GM23338 (cell line): ENCODE measurements at regions not wholly inside any gene's neighbourhood (a gene's known extent, or its start where the extent isn't known, plus 50 kb on each side); places are given as distances from the start of the nearest gene placed in this dataset.
A peak's percentile ranks its signal among the peaks of the same experiment; 100 is the strongest.

Source experiments
- ATAC-seq: fragments of 200-7000 bp; cut with Tn5 transposase; 3 replicates; pipeline ENCODE4 v1.9.1; 2020
- DNase-seq: peaks from one replicate; pipeline ENCODE4 v3.0.0-alpha.2; 2015; ENCODE audit warnings: low spot score
- H2AFZ ChIP-seq: fragments of 200-600 bp; sonication (generic); 2 replicates; pipeline ENCODE4 v1.8.0; 2016; ENCODE audit warnings: antibody characterized with exemption, mild to moderate bottlenecking, moderate library complexity
- H3F3A ChIP-seq: fragments of 200-600 bp; sonication (generic); replicated peaks from 2 replicates; pipeline ENCODE4 v1.8.0; 2017; ENCODE audit warnings: antibody characterized with exemption, mixed run types, low read depth
- H3K27ac ChIP-seq: fragments of 200-600 bp; sonication (generic); 2 replicates; pipeline ENCODE4 v1.6.1; 2016; ENCODE audit warnings: low read depth
- H3K27me3 ChIP-seq: fragments of 200-600 bp; sonication (generic); 2 replicates; pipeline ENCODE4 v1.8.0; 2016; ENCODE audit warnings: mild to moderate bottlenecking, mixed run types, moderate library complexity; ENCODE audit not compliant: insufficient read depth
- H3K36me3 ChIP-seq: fragments of 200-600 bp; sonication (generic); 2 replicates; pipeline ENCODE4 v1.8.0; 2016; ENCODE audit warnings: mild to moderate bottlenecking; ENCODE audit not compliant: insufficient read depth
- H3K4me1 ChIP-seq: fragments of 200-600 bp; sonication (generic); 2 replicates; pipeline ENCODE4 v1.8.0; 2016; ENCODE audit warnings: mild to moderate bottlenecking, moderate library complexity; ENCODE audit not compliant: insufficient read depth
- H3K4me2 ChIP-seq: fragments of 200-600 bp; sonication (generic); 2 replicates; pipeline ENCODE4 v1.7.1; 2017; ENCODE audit warnings: mixed run types
- H3K4me3 ChIP-seq: fragments of 200-600 bp; sonication (generic); 2 replicates; pipeline ENCODE4 v1.6.1; 2016; ENCODE audit warnings: mixed run types
- H3K79me2 ChIP-seq: fragments of 200-600 bp; sonication (generic); replicated peaks from 2 replicates; pipeline ENCODE4 v1.8.0; 2017; ENCODE audit warnings: mild to moderate bottlenecking; ENCODE audit not compliant: insufficient read depth
- H3K9me2 ChIP-seq: fragments of 200-600 bp; sonication (generic); 2 replicates; pipeline ENCODE4 v1.8.0; 2017; ENCODE audit not compliant: insufficient read depth
- H4K20me1 ChIP-seq: fragments of 200-600 bp; sonication (generic); replicated peaks from 2 replicates; pipeline ENCODE4 v1.8.0; 2017; ENCODE audit warnings: mild to moderate bottlenecking; ENCODE audit not compliant: insufficient read depth
- H3K27ac Mint-ChIP-seq: 2 replicates; pipeline ENCODE4 v1.8.0; 2020; ENCODE audit warnings: inconsistent platforms, mild to moderate bottlenecking, moderate library complexity, mixed read lengths
- H3K27me3 Mint-ChIP-seq: 3 replicates; pipeline ENCODE4 v1.8.0; 2022; ENCODE audit warnings: low read depth, mild to moderate bottlenecking, moderate library complexity, mixed read lengths, inconsistent platforms; ENCODE audit not compliant: insufficient read depth, poor library complexity
- H3K36me3 Mint-ChIP-seq: 3 replicates; pipeline ENCODE4 v1.8.0; 2021; ENCODE audit warnings: low read depth, mild to moderate bottlenecking, inconsistent platforms, moderate library complexity, mixed read lengths
- H3K4me1 Mint-ChIP-seq: 3 replicates; pipeline ENCODE4 v1.8.0; 2020; ENCODE audit warnings: mild to moderate bottlenecking, inconsistent platforms, mixed read lengths
- H3K4me3 Mint-ChIP-seq: 3 replicates; pipeline ENCODE4 v1.8.0; 2021; ENCODE audit warnings: moderate library complexity, mild to moderate bottlenecking, inconsistent platforms, mixed read lengths
- H3K9me3 Mint-ChIP-seq: 3 replicates; pipeline ENCODE4 v1.8.0; 2020; ENCODE audit warnings: moderate library complexity, mild to moderate bottlenecking, inconsistent platforms, mixed read lengths
- EZH2 ChIP-seq: fragments of 200-600 bp; sonication (generic); IDR thresholded peaks from one replicate; pipeline ENCODE4 v1.8.0; 2017; ENCODE audit warnings: antibody characterized with exemption, mild to moderate bottlenecking, low read depth; ENCODE audit not compliant: unreplicated experiment
- NANOG ChIP-seq: IDR thresholded peaks from 2 replicates; pipeline ENCODE4 v1.6.1; 2016; ENCODE audit warnings: antibody characterized with exemption, borderline replicate concordance
- REST ChIP-seq: IDR thresholded peaks from one replicate; pipeline ENCODE4 v1.6.1; 2018; ENCODE audit warnings: antibody characterized with exemption; ENCODE audit not compliant: unreplicated experiment
- STAT1 ChIP-seq: IDR thresholded peaks from one replicate; pipeline ENCODE4 v1.6.1; 2016; ENCODE audit warnings: antibody characterized with exemption; ENCODE audit not compliant: unreplicated experiment
- ZNF462 ChIP-seq: fragments of 250-450 bp; sonication (Bioruptor Pico); IDR thresholded peaks from 2 replicates; pipeline ENCODE4 v1.5.0; 2020; ENCODE audit warnings: mild to moderate bottlenecking, moderate library complexity

GRCh38 chr16:76883076-76883475 is 307.9 kb upstream of the MON1B start (continued):
- TF ChIP-seq ZNF462 (CRISPR knock-in tag) (no peak), EZH2 (no peak), REST (no peak), NANOG (no peak)

GRCh38 chr16:76885776-76886537 is 305.0 kb upstream of the MON1B start:
- no peaks in the 10 kb centered on the region for H4K20me1 ChIP-seq
- no peaks in the 10 kb centered on the region for H3K9me2 ChIP-seq
- Mint-ChIP-seq H3K27me3 (peaks cover 2% of the 10 kb centered on the region), H3K4me1 (peaks cover 9% of the 10 kb centered on the region; the same call in 2 of the 3 replicates), H3K4me3 (no peak overlapping the region), H3K9me3 (peaks cover 44% of the 10 kb centered on the region), H3K27ac (0 out of 2 replicates have a peak overlapping the region, but pooled peaks have one; percentile 12), H3K36me3 (no peaks in the 10 kb centered on the region)
- H3K79me2 ChIP-seq: no peaks in the 10 kb centered on the region
- no peaks in the 10 kb centered on the region for H3F3A ChIP-seq
- no peak overlapping the region for H3K27ac ChIP-seq
- H3K27me3 ChIP-seq: no peaks in the 10 kb centered on the region
- 0 out of 2 replicates have a peak, but pooled peaks have one; percentile 28 for TF ChIP-seq NANOG
- TF ChIP-seq STAT1: no peak
- H3K4me3 ChIP-seq: no peak overlapping the region
- H2AFZ ChIP-seq: no peak overlapping the region
- no peaks in the 10 kb centered on the region for H3K36me3 ChIP-seq
- DNase-seq (no peak), ATAC-seq (peak; percentile 37)
- peaks cover 19% of the 10 kb centered on the region for H3K4me1 ChIP-seq
- H3K4me2 ChIP-seq: peak overlapping the region; percentile 50
